ENCODE measurements at regions not wholly inside any gene's neighbourhood (a gene's known extent, or its start where the extent isn't known, plus 50 kb on each side); places are given as distances from the start of the nearest gene placed in this dataset.

- TF ChIP-seq RCOR1 (IDR thresholded peaks at IDR 0.05; ENCODE audit: low read depth, low read length) (no peak), EHMT2 (IDR thresholded peaks at IDR 0.05; ENCODE audit: low read depth) (no peak), ESRRA (IDR thresholded peaks at IDR 0.05; ENCODE audit: borderline replicate concordance, low read length) (no peak), CTCF (IDR thresholded peaks at IDR 0.05) (no peak), ATOH8 (CRISPR knock-in tag; IDR thresholded peaks at IDR 0.05; ENCODE audit: low read depth) (no peak), MAFK (IDR thresholded peaks at IDR 0.05; ENCODE audit: partially characterized antibody) (no peak), CHD4 (IDR thresholded peaks at IDR 0.05; ENCODE audit: borderline replicate concordance) (no peak), ZFP36 (IDR thresholded peaks at IDR 0.05; ENCODE audit: borderline replicate concordance, partially characterized antibody) (no peak)
Observed at GRCh38 chr13:89752394-89752793, 1595.1 kb upstream of the MIR17HG start (continued).

- ChIA-PET CTCF (no interaction called here), POLR2A (no interaction called here)
- TF ChIP-seq NFE2L2 (conservative IDR thresholded peaks at IDR 0.05; ENCODE audit: low read length) (no peak), ELK1 (IDR thresholded peaks at IDR 0.05; ENCODE audit: low read depth, low read length) (no peak), MAFK (IDR thresholded peaks at IDR 0.05; ENCODE audit: partially characterized antibody) (no peak), NPAS2 (CRISPR knock-in tag; IDR thresholded peaks at IDR 0.05; ENCODE audit: borderline replicate concordance) (no peak), FOSB (CRISPR knock-in tag; IDR thresholded peaks at IDR 0.05) (no peak), MAX (IDR thresholded peaks at IDR 0.05) (no peak), ZFP36 (IDR thresholded peaks at IDR 0.05; ENCODE audit: borderline replicate concordance, partially characterized antibody) (no peak), SREBF2 (IDR thresholded peaks at IDR 0.05) (no peak), POLR2A (IDR thresholded peaks at IDR 0.05; ENCODE audit: low read length) (no peak), TFCP2L1 (CRISPR knock-in tag; IDR thresholded peaks at IDR 0.05) (no peak), ZC3H11A (IDR thresholded peaks at IDR 0.05) (no peak), EHMT2 (IDR thresholded peaks at IDR 0.05; ENCODE audit: low read depth) (no peak), KDM1A (IDR thresholded peaks at IDR 0.05; ENCODE audit: low read depth) (no peak), ESRRA (IDR thresholded peaks at IDR 0.05; ENCODE audit: borderline replicate concordance, low read length) (no peak)
- FAIRE-seq (no peak), DNase-seq (ENCODE audit: low read depth in 1 of 2, low spot score in 1 of 2) (no peak), ATAC-seq (no peak)
- H3K4me2 ChIP-seq: no peak overlapping the region
- WGBS (ENCODE audit: missing lambda C conversion rate): 59% methylated on average over 2 of the region's 2 CpGs
- no peak overlapping the region for H3K4me3 ChIP-seq
- H3K4me1 ChIP-seq: no peaks in the 10 kb centered on the region
- no peak overlapping the region for H3K27ac ChIP-seq
- no peaks in the 10 kb centered on the region for H3K9me3 ChIP-seq
Observed at GRCh38 chr13:89755729-89756492, 1591.6 kb upstream of the MIR17HG start.

- no peaks in the 10 kb centered on the region for H3K4me1 ChIP-seq
Observed at GRCh38 chr13:89763005-89763404, 1584.5 kb upstream of the MIR17HG start.

More at GRCh38 chr13:89763005-89763404, 1584.5 kb upstream of the MIR17HG start:
- no peak overlapping the region for H3K27ac ChIP-seq
- no peak overlapping the region for H3K4me2 ChIP-seq
- TF ChIP-seq JUN (IDR thresholded peaks at IDR 0.05): no peak
- no peak for TF ChIP-seq SREBF2 (IDR thresholded peaks at IDR 0.05)
- no peak for TF ChIP-seq POLR2A (IDR thresholded peaks at IDR 0.05; ENCODE audit: low read length)
- no peak for TF ChIP-seq NR3C1 (IDR thresholded peaks at IDR 0.05)
- no peak for TF ChIP-seq HOXA7 (CRISPR knock-in tag; IDR thresholded peaks at IDR 0.05)
- no peak for TF ChIP-seq HOXB5 (CRISPR knock-in tag; IDR thresholded peaks at IDR 0.05)
- TF ChIP-seq CHD4 (IDR thresholded peaks at IDR 0.05; ENCODE audit: borderline replicate concordance): no peak
- no peak for TF ChIP-seq TP53 (CRISPR knock-in tag; IDR thresholded peaks at IDR 0.05)
- no peak for TF ChIP-seq JUNB (IDR thresholded peaks at IDR 0.05)
- TF ChIP-seq RFX5 (IDR thresholded peaks at IDR 0.05): no peak
- no peak for TF ChIP-seq FOSB (CRISPR knock-in tag; IDR thresholded peaks at IDR 0.05)
- TF ChIP-seq CBX2 (IDR thresholded peaks at IDR 0.05; ENCODE audit: borderline replicate concordance, low read depth): no peak
- TF ChIP-seq ZFP36 (IDR thresholded peaks at IDR 0.05; ENCODE audit: borderline replicate concordance, partially characterized antibody): no peak
- H3K4me3 ChIP-seq: no peak overlapping the region
- 50% methylated on average over 1 of the region's 1 CpG for WGBS (ENCODE audit: missing lambda C conversion rate)
- H3K9me3 ChIP-seq: no peaks in the 10 kb centered on the region
- ChIA-PET CTCF (no interaction called here), POLR2A (no interaction called here)
- ATAC-seq (no peak), FAIRE-seq (no peak), DNase-seq (ENCODE audit: low read depth in 1 of 2, low spot score in 1 of 2) (no peak)
